Astrocyte of the spinal cord (primary cell): ENCODE measurements at regions not wholly inside any gene's neighbourhood (a gene's known extent, or its start where the extent isn't known, plus 50 kb on each side); places are given as distances from the start of the nearest gene placed in this dataset.

Experiments used
- DNase-seq: peaks from one replicate; pipeline ENCODE4 v3.0.0; 2011; ENCODE audit warnings: low read depth, low spot score
- H3K4me3 ChIP-seq: 2 replicates; pipeline ENCODE4 v1.5.1; 2011; ENCODE audit warnings: low read depth, mild to moderate bottlenecking, low read length, moderate library complexity
- CTCF ChIP-seq: IDR thresholded peaks from 2 replicates; pipeline ENCODE4 v1.5.1; 2012; ENCODE audit warnings: low read depth, mild to moderate bottlenecking, low read length, inconsistent platforms
- in situ Hi-C: cut with HindIII; loops from 2 replicates; pipeline ENCODE4 v1.10.0; 2017; ENCODE audit warnings: low sequenced_read_pairs

GRCh38 chr6:133583907-133584427 lies 304.9 kb upstream of the TCF21 start:
- in situ Hi-C loops: no loop called here
- DNase-seq: no peak
- no peak for TF ChIP-seq CTCF
- H3K4me3 ChIP-seq: no peak overlapping the region

- no peak for TF ChIP-seq CTCF
- no peak overlapping the region for H3K4me3 ChIP-seq
- DNase-seq: no peak
- in situ Hi-C loops: no loop called here
Measured at GRCh38 chr6:133584823-133585222, 304.1 kb upstream of the TCF21 start.

- no peak overlapping the region for H3K4me3 ChIP-seq
- in situ Hi-C loops: no loop called here
- TF ChIP-seq CTCF: no peak
- DNase-seq: no peak
Measured at GRCh38 chr6:133585978-133586377, 302.9 kb upstream of the TCF21 start.

GRCh38 chr6:133587546-133588160 lies 301.3 kb upstream of the TCF21 start:
- TF ChIP-seq CTCF: no peak
- in situ Hi-C loops: no loop called here
- no peak overlapping the region for H3K4me3 ChIP-seq
- peak; percentile 39 for DNase-seq

GRCh38 chr6:133590196-133590595 lies 298.7 kb upstream of the TCF21 start:
- H3K4me3 ChIP-seq: no peak overlapping the region
- DNase-seq: no peak
- TF ChIP-seq CTCF: no peak
- in situ Hi-C loops: no loop called here

GRCh38 chr6:133590814-133591213 lies 298.1 kb upstream of the TCF21 start:
- in situ Hi-C loops: no loop called here
- H3K4me3 ChIP-seq: no peak overlapping the region
- DNase-seq: no peak
- TF ChIP-seq CTCF: no peak
